PFSK-1 (cell line): ENCODE measurements at regions not wholly inside any gene's neighbourhood (a gene's known extent, or its start where the extent isn't known, plus 50 kb on each side); places are given as distances from the start of the nearest gene placed in this dataset.

Experiments
- FOXP2 ChIP-seq: optimal IDR thresholded peaks from 2 replicates; pipeline ENCODE3; 2011; ENCODE audit warnings: borderline replicate concordance, control low read depth, inconsistent platforms; ENCODE audit not compliant: insufficient read depth; ENCODE audit errors: extremely low read length, extremely low read depth
- POLR2AphosphoS5 ChIP-seq: IDR thresholded peaks from 2 replicates; pipeline ENCODE4 v1.6.1; 2012; ENCODE audit warnings: low read depth, mild to moderate bottlenecking, control low read depth, low read length, moderate library complexity
- REST ChIP-seq, 2 experiments: IDR thresholded peaks; 2 replicates each; pipeline versions ENCODE4 v1.6.1 to v1.8.0; 2011 to 2012; ENCODE audit warnings: low read depth in 2 of 2, low read length in 2 of 2, control low read depth in 1 of 2, inconsistent platforms in 1 of 2, mild to moderate bottlenecking in 1 of 2, moderate library complexity in 1 of 2; ENCODE audit not compliant: insufficient read depth in 1 of 2
- SIN3A ChIP-seq: IDR thresholded peaks from 2 replicates; pipeline ENCODE4 v1.6.1; 2012; ENCODE audit warnings: mild to moderate bottlenecking, low read length, moderate library complexity, borderline replicate concordance; ENCODE audit not compliant: insufficient read depth
- TAF1 ChIP-seq: IDR thresholded peaks from 2 replicates; pipeline ENCODE4 v1.6.1; 2012; ENCODE audit warnings: low read length, control low read depth, borderline replicate concordance; ENCODE audit not compliant: insufficient read depth

GRCh38 chr18:28588884-28589549, 412.1 kb upstream of the CDH2 start:
- TF ChIP-seq REST (IDR thresholded peaks at IDR 0.05; ENCODE audit: insufficient read depth in 1 of 2, low read depth in 2 of 2, low read length in 2 of 2) (no peak), POLR2AphosphoS5 (no peak), TAF1 (no peak), FOXP2 (no peak)

GRCh38 chr18:28584731-28585130, 407.8 kb upstream of the CDH2 start:
- no peak for TF ChIP-seq TAF1
- TF ChIP-seq POLR2AphosphoS5, result no peak
- no peak for TF ChIP-seq FOXP2
- no peak for TF ChIP-seq REST (IDR thresholded peaks at IDR 0.05; ENCODE audit: insufficient read depth in 1 of 2, low read depth in 2 of 2, low read length in 2 of 2)
- TF ChIP-seq SIN3A, result no peak

- TF ChIP-seq FOXP2, result no peak
- no peak for TF ChIP-seq POLR2AphosphoS5
- no peak for TF ChIP-seq REST (IDR thresholded peaks at IDR 0.05; ENCODE audit: insufficient read depth in 1 of 2, low read depth in 2 of 2, low read length in 2 of 2)
- no peak for TF ChIP-seq SIN3A
- TF ChIP-seq TAF1, result no peak
Measured at GRCh38 chr18:28582724-28583123, 405.8 kb upstream of the CDH2 start.

- TF ChIP-seq FOXP2 (no peak), TAF1 (no peak), POLR2AphosphoS5 (no peak), REST (IDR thresholded peaks at IDR 0.05; ENCODE audit: insufficient read depth in 1 of 2, low read depth in 2 of 2, low read length in 2 of 2) (no peak), SIN3A (no peak)
Measured at GRCh38 chr18:28581521-28582071, 404.7 kb upstream of the CDH2 start.
